Activated CD8-positive, alpha-beta memory T cell treated with anti-CD3 and anti-CD28 coated beads, Interleukin-2, amount 50 U/mL, for 48 hours (primary cell): ENCODE measurements at regions not wholly inside any gene's neighbourhood (a gene's known extent, or its start where the extent isn't known, plus 50 kb on each side); places are given as distances from the start of the nearest gene placed in this dataset.
"Not testable (repeated sequence)": the region's sequence is repeated elsewhere in the genome, so short reads cannot be mapped to it uniquely, and the experiment has no call there.

Source experiments
- DNase-seq: peaks from one replicate; pipeline ENCODE4 v3.0.0-alpha.2; 2020

DNA sequence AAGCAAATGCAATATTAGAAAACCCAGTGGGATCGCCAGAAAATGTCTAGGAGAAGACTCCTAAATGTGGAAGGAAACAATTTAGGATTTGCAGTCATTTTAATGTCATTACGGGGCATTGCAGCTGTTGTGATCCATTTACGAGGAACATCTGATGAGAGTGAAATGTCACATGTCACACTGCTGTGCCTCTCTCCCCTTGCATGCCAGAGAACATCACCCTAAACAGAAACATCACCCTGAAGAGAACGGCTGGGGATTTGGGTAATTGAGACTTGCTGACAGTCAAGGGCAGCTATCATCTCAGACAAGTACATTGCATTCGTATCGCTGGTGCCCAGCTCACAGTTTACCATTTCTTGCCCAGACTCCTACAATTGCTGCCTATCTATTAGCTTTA, 785.7 kb upstream of the POM121L12 start:
- DNase-seq, result no peak

DNA sequence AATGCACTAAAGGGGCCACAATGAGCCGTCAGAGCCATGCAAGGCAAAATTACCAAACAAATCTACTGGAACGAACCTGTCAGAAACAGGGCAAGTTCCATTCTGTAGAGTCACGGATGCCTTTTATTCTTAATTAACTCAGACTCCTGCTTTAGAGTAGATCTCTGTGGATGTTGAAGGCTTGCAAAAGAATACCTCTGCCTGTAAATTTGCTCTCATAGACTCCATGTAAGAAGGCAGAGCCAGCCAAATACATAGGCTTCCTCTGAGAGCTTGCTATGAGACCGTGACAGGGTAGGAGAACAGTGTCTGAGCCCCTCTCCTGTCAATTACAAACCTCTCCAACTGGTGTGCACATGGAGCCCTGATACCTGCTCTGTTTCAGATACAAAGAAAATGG, 787.9 kb upstream of the POM121L12 start:
- no peak for DNase-seq

DNA sequence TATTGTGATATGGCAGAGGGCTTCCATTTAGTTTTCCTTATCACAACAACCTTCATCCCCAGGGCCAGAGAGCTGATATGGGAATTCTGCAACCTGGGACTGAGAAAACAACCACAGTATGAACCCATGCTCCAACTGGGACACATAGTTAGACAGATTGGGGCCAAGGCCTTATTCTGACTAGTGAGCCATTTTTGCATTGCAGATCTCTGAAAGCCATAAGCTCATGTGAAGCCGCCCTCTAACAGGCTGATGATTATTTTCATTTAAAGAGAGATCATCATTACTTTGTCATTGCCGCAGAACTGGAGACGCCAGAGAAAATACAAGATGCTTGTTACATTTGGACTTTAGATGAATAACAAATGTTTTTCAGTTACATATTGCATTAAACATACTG, 791.7 kb upstream of the POM121L12 start:
- no peak for DNase-seq

DNA sequence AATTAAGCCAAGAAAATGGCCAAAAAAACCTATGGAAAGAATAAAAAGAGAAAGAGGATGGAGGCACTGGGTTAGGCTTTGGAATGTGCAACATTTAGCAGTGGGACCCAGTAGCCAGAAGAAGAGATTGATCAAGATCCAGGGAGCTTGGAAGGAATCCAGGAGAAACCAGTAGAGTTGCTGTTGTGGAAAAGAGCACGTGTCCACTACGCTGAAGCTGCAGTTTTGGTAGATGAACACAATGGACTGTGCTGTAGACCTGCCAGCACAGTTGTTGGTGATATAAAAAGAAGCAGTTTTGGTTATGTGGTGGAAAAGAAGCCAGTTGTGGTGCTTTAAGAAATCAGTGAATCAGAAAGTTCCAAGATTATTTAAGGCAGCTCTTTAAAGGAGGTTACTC, 802.2 kb upstream of the POM121L12 start:
- DNase-seq, result no peak

DNA sequence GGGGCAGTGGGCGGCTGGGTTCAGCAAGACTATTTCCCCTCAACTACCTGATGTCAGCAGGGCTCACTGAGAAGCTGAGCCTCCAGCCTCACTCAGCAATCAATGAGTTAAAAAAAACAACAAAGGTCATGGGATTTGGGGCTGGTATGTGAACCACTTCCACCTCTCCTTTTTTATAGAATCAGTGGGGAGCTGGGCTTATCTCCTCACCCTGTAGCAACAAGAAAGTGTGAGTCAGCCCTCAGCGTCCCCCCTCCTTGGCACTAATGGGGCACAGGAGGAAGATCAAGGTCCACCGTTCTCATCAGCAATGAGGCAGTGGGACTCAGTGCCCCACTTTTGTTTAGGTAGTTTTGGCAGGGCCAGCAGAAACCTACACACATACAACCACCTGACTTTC, 823.5 kb upstream of the POM121L12 start:
- no peak for DNase-seq

DNA sequence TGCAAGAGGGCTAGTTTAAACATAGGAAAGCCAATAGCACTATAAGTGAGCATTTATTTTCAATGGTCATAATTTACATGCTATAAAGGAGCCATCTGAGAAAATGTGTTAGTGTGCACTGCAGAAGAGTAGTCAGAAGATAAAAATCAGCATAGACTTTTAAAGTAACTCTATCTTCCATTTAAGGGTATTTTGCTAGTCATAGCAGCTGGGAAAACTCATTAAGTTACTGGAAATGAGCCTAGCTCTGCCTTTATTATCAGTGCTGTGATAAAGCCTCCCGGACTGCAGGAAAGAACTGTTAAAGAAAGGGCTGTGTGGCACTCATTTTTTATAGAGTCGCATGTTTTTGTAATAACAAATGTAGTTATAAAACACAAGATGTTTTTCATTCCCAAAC, 825.8 kb upstream of the POM121L12 start:
- DNase-seq, result no peak

DNA sequence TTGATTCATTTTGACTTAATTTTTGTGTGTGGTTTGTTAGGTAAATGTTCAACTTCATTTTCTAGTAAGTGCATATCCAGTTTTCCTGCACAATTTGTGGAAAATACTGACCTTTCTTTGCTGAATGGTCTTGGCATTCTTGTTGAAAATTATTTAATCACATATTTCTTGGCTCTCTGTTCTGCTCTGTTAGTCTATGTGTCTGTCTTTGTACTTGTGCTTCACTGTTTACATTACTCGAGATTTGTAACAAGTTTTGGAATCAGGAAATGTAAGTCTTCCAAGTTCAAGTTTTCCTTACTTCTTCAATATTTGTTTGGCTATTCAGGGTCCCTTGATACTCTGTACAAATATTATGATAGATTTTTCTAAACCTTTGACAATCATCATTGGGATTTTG, 838.2 kb upstream of the POM121L12 start:
- no peak for DNase-seq

DNA sequence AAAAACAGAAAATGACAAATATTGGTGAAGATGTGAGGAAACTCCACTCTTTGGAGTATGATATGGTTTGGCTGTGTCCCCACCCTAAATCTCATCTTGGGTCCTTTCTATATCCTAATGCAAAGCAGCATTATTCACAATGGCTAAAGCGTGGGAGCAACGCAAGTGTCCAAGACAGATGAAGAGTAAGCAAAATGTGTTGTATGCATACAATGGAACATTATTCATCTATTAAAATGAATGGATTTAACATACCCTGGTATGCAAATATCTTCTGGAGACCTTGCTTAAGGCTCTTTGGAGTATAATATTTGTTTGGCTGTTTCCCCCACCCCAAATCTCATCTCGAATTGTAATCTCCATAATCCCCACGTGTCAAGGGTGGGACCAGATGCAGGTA, 839.8 kb upstream of the POM121L12 start:
- DNase-seq, result no peak

DNA sequence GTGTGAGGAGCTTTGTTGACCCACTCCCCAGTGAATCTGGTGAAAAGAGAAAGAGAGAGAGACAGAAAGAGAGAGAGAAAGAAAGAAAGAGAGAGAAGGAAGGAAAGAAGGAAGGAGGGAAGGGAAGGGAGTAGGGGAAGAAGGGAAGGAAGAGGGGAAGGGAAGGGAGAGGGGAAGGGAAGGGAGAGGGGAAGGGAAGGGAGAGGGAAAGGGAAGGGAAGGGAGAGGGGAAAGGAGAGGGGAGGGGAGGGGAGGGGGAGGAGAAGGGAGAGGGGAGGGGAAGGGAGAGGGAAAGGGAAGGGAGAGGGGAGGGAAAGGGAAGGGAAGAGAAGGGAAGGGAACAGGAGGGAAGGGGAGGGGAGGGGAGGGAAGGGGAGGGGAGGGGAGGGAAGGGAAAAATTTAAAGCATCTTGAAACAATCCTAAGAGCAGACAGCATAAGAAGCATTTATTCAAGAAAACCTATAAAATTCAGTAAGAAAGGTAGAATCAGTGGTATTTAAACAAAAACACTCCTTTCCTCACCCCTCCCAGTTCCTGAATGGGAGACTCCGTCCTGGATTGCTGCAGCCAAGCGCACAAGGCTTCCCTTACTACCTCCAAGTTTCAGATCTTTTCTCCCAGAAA, 846.2 kb upstream of the POM121L12 start:
- no peak for DNase-seq

DNA sequence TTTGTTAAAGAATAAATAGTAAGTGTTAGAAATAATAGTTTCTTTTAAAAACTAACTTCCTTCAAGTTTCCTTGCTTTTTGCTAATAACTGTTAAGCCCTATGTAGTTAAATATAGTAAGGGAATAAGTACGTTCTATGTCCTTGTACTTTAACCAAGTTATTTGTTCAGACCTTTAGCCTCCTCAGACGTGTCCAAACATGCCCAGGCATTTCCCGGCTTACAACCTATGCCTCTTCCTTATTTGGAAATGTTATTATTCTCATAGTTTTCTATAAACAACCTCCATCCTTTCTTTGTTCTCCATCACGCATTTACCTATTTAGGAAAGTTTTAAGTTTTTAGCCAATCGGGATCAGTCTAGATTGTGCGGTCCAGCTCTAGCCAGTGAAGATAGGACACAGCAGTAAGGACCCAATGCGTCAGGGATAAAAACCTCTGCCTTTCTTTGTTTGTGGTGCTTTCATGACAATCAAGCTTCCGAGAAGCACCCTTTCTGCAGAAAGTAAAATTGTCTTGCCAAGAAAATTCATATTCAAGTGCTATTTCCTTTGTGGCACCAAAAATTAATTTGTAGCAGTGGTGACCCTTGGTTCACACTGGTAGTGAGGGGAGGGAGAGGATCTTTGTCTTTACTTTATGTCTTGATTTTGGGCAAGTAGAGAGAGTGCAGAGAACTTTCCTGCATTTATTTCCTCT, 851.3 kb upstream of the POM121L12 start:
- no peak for DNase-seq

DNA sequence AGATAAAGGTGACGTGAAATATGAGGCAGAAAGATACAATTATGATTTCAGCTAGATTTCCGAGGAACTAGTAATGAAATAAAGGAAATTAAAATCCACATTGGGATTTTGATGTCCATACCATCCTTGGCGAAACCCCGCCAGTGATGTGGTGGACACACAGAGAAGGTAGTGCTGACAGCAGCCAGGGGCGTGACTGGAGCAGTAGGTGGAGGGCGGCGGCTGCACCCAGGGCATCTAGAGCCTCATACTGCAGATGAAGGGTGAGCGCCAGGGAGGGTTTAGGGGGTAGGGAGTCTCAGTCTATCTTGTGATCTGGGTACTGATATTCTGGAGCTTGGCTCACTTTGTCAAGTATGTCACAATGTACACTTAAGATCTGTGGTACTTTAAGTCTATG, 855.5 kb upstream of the POM121L12 start:
- DNase-seq, result no peak

DNA sequence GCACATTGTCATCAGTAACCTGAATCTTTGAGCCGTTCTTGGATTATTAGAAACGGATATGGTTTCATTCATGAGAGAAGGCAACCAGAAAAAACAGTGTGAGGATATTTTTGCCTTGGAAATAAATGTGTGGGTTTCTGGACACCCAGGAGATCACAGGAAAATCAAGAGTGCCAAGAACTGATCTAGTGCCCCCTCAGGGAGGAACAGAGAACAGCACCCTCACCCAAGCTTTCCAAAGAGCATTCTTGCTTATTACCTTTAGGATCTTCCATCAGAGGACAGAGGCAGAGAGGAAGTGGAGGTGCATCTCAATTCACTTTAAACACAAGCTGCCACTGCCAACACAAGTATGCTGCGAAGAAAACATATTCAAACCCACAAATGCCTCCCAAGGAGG, 851.5 kb upstream of the COBL start:
- DNase-seq, result no peak

DNA sequence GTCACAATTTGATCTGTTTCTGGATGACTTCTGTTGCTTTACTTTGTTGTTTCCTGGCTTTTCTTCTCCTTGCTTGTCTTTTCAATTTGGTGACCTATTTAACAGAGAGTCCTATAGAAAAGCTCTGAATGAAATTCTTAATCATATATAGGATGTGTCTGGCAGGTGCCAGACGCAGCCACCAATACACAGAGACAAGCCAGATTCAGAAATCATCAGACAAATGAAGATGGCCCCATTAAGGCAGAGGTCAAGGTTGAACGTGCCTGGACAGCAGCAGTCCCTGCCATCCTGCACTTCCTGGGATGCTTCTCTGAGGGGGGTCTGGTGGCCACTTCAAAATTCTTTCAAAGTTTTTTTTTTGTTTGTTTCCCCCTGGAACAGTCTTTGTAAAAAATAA, 846.7 kb upstream of the COBL start:
- no peak for DNase-seq

DNA sequence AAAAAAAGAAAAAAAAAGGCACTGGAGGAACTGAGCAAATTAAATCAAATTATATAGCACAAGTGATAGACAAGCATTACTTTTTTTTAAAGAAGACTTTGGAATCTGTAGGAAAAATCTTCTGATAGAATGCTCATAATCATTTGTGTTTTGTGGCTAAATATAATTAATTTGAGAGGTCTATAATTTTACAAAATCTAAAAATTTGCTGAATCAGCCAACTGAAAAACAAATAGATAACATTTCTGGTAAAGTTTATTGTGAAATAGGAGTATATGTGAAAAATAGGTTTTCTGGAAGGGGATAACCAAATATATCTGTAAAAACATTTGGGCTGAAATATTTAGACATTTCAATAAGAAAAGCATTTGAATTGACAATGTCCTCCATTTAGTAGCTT, 844.9 kb upstream of the COBL start:
- DNase-seq, result no peak

DNA sequence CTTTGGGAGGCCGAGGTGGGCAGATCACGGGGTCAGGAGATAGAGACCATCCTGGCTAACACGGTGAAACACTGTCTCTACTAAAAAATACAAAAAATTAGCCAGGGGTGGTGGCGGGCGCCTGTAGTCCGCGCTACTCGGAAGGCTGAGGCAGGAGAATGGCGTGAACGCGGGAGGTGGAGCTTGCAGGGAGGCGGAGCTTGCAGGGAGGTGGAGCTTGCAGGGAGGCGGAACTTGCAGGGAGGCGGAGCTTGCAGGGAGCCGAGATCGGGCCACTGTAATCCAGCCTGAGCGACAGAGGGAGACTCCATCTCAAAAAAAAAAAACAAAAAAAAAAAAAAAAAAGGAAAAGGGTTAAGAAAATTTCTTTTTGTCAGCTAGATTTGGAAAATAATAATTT, 842.8 kb upstream of the COBL start:
- DNase-seq, result not testable (repeated sequence)

DNA sequence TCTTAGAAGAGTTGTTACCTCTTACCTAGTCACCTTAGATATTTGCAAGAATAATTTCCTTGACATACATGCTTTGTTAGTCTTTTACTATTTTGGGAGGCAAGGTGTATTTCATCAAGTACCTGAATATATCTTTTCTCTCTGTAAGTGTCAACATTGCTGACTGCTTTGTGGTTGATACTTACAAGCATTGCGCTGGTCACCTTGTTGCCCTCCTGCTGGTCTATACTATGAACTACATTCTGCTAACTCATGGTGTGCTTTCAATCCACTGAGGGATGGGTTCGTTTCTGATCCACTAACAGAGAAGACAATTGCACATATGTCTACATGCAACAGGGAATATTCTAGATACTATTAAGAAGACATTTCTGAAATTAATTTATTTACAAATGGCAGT, 837.8 kb upstream of the COBL start:
- no peak for DNase-seq

DNA sequence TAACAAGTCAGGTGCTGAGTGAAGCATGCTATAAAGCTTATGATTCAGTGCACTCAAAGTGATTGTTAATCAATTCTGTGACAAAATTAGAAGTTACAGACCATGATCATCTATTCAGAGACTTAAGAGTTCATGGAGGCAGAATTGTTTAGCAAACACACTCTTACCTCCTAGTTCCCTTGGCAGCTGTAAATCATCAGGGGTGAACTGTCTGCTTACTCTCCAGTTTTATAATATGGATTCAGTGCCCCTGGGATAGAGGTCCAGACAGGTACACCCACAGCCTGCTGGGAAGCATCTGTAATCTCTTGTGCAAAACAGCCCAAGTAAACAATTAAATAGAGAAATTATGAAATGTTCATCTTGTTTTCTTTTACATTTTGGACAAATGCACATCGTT, 835.0 kb upstream of the COBL start:
- no peak for DNase-seq

DNA sequence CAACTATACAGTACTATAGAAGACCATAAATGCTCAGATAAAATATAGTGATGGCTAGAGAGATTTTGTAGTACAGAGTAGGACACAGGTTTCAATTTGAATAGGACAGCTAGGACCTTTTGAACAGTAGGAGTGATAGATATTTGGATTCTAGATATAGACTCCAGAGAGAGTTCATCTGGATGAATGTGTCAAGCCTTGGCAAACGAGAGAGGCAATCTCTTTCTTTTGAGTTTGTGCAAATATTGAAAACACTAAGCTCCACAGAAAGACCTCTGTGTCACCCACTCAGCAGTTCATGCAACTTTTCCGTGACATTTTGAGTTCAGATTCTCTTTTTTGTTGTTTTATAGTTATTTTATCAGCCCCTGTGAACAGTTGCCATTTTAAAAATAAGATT, 834.3 kb upstream of the COBL start:
- no peak for DNase-seq

DNA sequence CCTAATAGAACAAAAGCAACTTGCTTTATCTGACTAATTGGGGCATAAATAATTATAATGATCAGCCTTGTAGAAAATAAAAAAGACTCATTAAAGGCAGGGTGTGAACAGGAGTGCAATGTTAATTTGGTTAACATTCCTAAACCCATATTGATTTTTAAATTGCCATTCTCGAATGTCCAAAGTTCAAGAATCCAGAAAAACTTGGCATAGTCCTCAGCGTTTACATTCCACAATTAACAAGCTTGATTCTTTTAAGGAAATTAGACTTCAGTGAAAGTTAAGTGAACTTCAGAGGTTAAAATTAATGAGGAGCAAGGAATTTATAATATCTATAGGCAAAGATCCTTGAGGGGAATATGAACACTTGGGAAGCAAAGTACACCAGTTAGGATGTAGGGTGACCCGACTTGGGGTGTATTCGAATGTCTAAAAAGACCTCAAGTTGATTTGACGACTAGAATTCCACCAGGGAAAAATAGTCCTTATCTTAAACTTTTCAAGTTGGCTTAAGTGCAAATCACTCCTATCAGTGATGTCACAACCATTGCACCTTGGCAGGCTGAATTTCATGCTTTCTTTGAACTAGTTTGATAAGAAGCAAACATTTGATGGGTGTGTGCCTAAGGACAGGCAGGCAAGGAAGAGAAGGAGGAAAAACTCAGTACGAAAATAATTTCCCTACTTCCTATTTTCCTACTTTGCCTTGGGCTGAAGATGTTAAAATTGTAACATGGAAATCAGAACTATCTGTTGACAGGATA, 830.4 kb upstream of the COBL start:
- DNase-seq, result no peak

DNA sequence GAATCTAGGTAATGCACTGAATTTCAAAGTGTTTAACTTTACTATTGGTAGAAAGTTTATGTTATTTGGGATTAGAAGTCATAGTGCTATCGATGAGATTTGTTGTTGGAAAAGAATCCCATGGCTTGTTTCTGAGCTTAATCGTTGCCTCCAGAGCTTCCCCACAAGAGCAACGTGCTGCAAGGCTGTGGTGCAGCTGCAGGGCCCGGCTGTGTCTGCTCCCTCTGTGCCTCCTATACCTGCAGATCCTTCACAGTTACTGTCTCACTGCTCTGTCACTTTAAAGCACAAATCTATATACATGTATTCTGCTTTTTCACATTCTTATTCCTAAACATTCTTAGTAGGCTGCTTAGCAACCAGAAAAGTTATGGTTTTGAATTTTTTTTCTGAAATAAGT, 826.6 kb upstream of the COBL start:
- no peak for DNase-seq

DNA sequence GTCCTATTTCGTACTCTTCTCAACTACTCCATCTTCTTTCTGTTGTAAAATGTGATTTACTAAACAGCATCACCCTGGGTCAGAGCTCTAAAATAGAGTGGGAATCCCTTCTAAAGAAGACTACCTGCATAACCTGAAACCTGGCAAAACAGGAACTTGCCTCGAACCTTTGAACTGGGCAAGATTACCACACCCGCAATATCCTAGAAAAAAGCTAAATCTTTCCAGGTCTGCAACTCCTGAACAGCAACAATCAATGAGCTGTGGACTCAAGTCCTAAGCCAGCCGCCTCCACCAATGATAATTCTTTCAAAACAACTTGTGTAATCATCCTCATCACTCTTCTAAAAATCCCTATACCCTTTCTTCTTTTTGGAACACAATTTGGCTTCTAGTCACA, 824.2 kb upstream of the COBL start:
- DNase-seq, result no peak

DNA sequence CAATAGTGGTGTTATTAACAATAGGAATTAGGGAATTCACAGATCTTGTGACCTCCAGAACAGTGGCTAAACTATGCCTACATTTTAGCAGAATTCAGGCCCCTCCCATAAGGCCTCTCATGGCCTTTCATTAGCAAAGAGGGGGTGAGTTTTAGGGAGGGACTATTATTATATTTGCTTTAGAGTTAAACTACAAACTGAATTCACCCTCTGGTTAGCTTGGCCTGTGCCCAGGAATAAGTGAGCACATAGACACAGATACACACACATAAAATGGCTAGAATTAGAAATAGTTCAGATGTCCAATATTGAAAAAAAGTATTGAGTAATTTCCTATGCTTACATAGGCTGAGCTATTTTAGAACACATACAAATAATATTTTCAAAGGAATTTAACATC, 818.8 kb upstream of the COBL start:
- DNase-seq, result no peak

DNA sequence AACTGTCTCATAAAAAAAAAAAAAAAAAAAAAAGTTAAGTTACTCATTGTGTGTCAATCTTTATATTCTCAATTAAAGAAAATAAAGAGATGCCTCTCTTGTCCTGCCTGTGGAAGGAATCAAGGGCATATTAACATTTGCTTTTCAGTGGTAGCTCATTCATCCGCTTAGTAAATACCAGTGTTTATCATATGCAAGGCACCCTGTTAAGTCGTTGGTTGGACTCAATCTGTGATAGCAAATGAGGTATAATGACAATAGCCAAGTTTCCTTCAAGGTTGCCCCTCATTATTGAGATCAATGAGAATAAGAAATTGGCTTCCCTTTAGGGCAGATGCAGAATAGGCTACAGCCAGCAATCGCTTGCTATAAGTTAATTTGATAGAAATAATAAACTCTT, 812.7 kb upstream of the COBL start:
- no peak for DNase-seq

DNA sequence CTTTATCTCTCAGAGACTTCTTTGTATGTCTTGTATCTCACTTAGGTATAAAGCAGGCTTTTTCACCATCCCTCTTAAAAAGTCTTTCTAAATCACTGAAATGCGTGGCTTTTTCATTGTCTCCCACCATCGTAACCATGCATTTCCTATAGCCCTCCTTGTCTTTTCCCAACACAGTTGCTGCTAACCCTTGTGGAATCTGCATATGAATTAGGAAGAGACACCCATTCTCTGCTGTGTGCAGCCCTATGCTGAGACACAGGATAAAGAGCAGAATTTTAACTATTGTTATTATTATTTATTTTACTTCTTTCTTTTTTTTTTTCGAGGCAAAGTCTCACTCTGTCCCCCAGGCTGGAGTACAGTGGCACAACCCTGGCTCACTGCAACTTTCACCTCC, 804.3 kb upstream of the COBL start:
- no peak for DNase-seq

DNA sequence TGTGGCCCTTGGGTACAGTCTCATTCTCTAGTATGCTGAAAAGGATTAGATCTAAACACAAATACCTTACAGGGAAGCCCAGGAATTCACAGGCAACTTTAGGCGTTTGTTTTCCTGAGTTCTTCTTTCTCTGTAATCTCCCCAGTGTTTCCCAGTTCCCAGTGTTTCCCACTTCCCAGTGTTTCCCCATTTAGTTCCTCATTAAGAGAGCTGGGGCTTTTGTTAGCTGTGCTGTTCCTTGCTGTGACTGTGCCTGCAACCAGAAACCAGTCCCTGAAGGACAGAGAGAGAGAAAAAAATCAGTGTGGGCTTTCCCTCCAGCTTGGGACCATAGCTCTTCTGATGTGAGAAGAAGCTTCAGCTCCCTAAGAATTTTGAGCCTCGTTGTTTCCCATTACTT, 802.9 kb upstream of the COBL start:
- no peak for DNase-seq
